ENCODE measurements at regions not wholly inside any gene's neighbourhood (a gene's known extent, or its start where the extent isn't known, plus 50 kb on each side); places are given as distances from the start of the nearest gene placed in this dataset.

- no peak for DNase-seq (ENCODE audit: low read depth)
Measured at GRCh38 chr9:28207657-28208056, 634.4 kb upstream of the C9orf72 start.

GRCh38 chr9:28209130-28209529 lies 635.8 kb upstream of the C9orf72 start:
- DNase-seq (ENCODE audit: low read depth), result no peak

DNA sequence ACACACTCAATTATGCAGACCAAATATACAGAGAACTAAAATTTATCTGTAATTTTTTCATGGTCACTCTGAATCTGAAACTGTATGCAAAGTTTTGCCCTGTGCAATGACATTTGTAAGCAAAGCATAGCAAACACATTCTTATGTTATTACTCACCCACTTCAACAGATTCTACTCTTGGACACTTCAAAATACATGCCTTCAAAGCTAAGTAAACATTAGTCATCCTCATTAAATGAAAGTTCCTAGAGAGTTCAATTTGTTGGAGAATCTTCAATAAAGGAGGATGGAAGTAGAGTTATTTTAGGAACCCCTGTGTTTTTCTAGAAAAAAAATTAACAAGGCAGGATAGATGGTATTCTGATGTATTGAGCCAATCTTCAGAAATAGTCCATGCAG lies 639.7 kb upstream of the C9orf72 start:
- DNase-seq (ENCODE audit: low read depth), result no peak

- no peak for DNase-seq (ENCODE audit: low read depth)
Measured at GRCh38 chr9:28215536-28216299, 642.4 kb upstream of the C9orf72 start.

GRCh38 chr9:28232686-28233085 lies 659.4 kb upstream of the C9orf72 start:
- DNase-seq (ENCODE audit: low read depth), result no peak

- no peak for DNase-seq (ENCODE audit: low read depth)
Measured at GRCh38 chr9:28234133-28234893, 661.0 kb upstream of the C9orf72 start.

- no peak for DNase-seq (ENCODE audit: low read depth)
Measured at GRCh38 chr9:28234894-28235277, 661.6 kb upstream of the C9orf72 start.

GRCh38 chr9:28249424-28249823 lies 676.1 kb upstream of the C9orf72 start:
- no peak for DNase-seq (ENCODE audit: low read depth)

- DNase-seq (ENCODE audit: low read depth), result no peak
Measured at GRCh38 chr9:28255174-28255573, 681.9 kb upstream of the C9orf72 start.

GRCh38 chr9:28260330-28260729 lies 687.0 kb upstream of the C9orf72 start:
- DNase-seq (ENCODE audit: low read depth), result no peak

DNA sequence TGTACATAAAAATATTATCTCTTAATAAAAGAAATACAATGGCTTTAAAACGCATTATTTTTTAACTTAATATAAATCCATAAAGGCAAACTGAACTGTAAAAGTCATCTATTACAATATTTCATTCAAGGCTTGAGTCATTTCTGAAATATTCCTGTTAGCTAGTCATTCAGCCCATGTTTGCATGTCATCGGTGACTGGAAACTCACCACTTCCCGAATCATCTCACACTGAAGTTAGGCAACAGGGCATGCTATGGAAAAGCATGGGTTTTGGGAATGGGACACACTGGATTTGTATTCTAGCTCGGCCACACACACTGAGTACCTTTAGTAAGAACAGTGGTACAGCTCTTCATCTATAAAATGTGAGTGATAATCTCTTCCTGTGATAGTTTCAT lies 691.1 kb upstream of the C9orf72 start:
- DNase-seq (ENCODE audit: low read depth), result no peak

- DNase-seq (ENCODE audit: low read depth), result no peak
Measured at GRCh38 chr9:28267351-28267750, 694.1 kb upstream of the C9orf72 start.

DNA sequence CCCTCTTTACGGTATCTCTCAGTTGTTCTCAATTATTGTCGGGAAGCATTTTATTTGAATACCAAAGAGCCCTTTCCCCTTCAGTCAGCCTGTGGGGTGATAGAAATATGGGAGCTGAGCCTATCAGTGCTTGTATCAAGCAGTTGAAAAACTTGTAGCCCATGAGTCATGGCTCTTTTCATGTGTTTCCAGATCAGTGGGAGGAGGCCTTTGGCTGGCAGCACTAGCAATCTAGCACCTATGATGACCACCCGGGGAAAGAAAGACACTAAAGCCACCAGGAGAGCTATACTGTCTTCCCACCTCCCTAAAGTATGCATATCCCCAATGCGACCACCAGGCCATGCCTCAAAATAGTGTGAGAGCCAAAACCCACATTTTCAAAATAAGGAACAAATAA lies 696.9 kb upstream of the C9orf72 start:
- DNase-seq (ENCODE audit: low read depth), result no peak

GRCh38 chr9:28272127-28272526 lies 698.8 kb upstream of the C9orf72 start:
- no peak for DNase-seq (ENCODE audit: low read depth)

- no peak for DNase-seq (ENCODE audit: low read depth)
Measured at GRCh38 chr9:28287455-28287854, 714.2 kb upstream of the C9orf72 start.

- DNase-seq (ENCODE audit: low read depth), result no peak
Measured at GRCh38 chr9:28289746-28290145, 716.5 kb upstream of the C9orf72 start.

GRCh38 chr9:28293369-28294090 lies 720.2 kb upstream of the C9orf72 start:
- DNase-seq (ENCODE audit: low read depth), result no peak

DNA sequence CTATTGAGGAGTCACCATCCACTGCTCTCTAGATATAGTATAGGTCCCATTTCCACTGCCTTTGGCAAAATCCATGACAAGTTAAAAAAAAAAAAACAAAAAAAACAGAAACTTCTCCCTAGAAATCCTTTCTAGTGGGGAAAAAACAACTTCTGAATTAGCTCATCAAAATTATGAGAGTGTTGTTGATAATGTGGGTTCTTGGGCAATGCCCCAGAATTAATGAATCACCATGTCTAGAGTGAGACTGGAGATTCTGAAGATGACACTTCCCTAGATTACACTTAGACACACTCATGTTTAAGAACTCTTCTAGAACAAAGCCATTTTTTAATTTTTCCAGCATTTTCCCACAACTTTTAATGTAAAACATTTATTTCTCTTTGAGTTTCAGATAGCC lies 728.0 kb upstream of the C9orf72 start:
- DNase-seq (ENCODE audit: low read depth), result no peak

GRCh38 chr9:28317745-28318144 lies 744.5 kb upstream of the C9orf72 start:
- DNase-seq (ENCODE audit: low read depth), result no peak

GRCh38 chr9:28318515-28318914 lies 745.2 kb upstream of the C9orf72 start:
- no peak for DNase-seq (ENCODE audit: low read depth)

GRCh38 chr9:28319981-28320380 lies 746.7 kb upstream of the C9orf72 start:
- no peak for DNase-seq (ENCODE audit: low read depth)

GRCh38 chr9:28320616-28321015 lies 747.3 kb upstream of the C9orf72 start:
- no peak for DNase-seq (ENCODE audit: low read depth)

DNA sequence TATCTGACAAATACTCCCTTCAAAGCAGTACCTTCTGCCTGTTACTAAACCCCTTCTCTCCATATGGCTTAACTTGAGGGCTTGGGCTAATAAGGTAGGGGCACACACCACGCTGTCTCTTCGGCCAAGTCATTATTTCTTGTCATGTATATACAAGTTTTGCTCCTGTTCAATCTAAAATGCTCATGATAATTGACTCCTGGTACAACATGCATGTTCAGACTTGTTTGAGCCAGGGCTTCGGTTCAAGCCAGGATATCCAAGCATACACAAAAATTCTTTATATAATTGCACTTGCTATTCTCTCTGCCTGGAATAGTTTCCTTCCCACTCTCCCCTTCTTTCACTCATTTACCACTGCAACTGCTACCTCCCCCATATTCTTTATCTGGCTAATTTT lies 756.0 kb upstream of the C9orf72 start:
- no peak for DNase-seq (ENCODE audit: low read depth)
